ENCODE measurements at regions not wholly inside any gene's neighbourhood (a gene's known extent, or its start where the extent isn't known, plus 50 kb on each side); places are given as distances from the start of the nearest gene placed in this dataset.
A peak's percentile ranks its signal among the peaks of the same experiment; 100 is the strongest.

- Histone ChIP-seq H3K4me1 (ENCODE audit: control insufficient read depth in 3 of 3, insufficient read depth in 2 of 3, low read depth in 1 of 3, low read length in 2 of 3) (peaks cover 0 to 5% (median 0%) of the 10 kb centered on the region in 3 donors), H3K27ac (ENCODE audit: low read depth in 1 of 3, low read length in 2 of 3) (no peak overlapping the region), H3K4me3 (ENCODE audit: low read depth in 1 of 3, low read length in 3 of 3) (no peak overlapping the region), H3K36me3 (ENCODE audit: control insufficient read depth in 3 of 3, insufficient read depth in 2 of 3, low read depth in 1 of 3, low read length in 3 of 3) (no peaks in the 10 kb centered on the region), H3K27me3 (ENCODE audit: control insufficient read depth in 3 of 3, insufficient read depth in 3 of 3, low read length in 3 of 3) (no peaks in the 10 kb centered on the region), H3K9me3 (ENCODE audit: control insufficient read depth in 2 of 2, insufficient read depth in 1 of 2, low read depth in 1 of 2, low read length in 1 of 2) (peaks cover 0 to 11% of the 10 kb centered on the region in 2 donors)
- 81 to 93% (median 87%) methylated on average over 2 of the region's 2 CpGs for WGBS, 3 donors
- FAIRE-seq (no peak), DNase-seq (no peak)
These were observed 97.5 kb upstream of the CXCR4 start for GRCh38 chr2:136215449-136215848.

- Histone ChIP-seq H3K9me3 (ENCODE audit: control insufficient read depth in 2 of 2, insufficient read depth in 1 of 2, low read depth in 1 of 2, low read length in 1 of 2) (peaks cover 0 to 16% of the 10 kb centered on the region in 2 donors), H3K27me3 (ENCODE audit: control insufficient read depth in 3 of 3, insufficient read depth in 3 of 3, low read length in 3 of 3) (no peaks in the 10 kb centered on the region), H3K36me3 (ENCODE audit: control insufficient read depth in 3 of 3, insufficient read depth in 2 of 3, low read depth in 1 of 3, low read length in 3 of 3) (no peaks in the 10 kb centered on the region), H3K4me1 (ENCODE audit: control insufficient read depth in 3 of 3, insufficient read depth in 2 of 3, low read depth in 1 of 3, low read length in 2 of 3) (peaks cover 0 to under 1% (median 0%) of the 10 kb centered on the region in 3 donors), H3K27ac (ENCODE audit: low read depth in 1 of 3, low read length in 2 of 3) (peak overlapping the region in 1 of 3 donors; percentile 14), H3K4me3 (ENCODE audit: low read depth in 1 of 3, low read length in 3 of 3) (no peak overlapping the region)
- peak in 1 of 2 donors; percentile 10 for DNase-seq
- FAIRE-seq = no peak
- 54 to 66% (median 60%) methylated on average over 5 of the region's 5 CpGs for WGBS, 3 donors
These were observed 96.6 kb upstream of the CXCR4 start for GRCh38 chr2:136214307-136215200.

GRCh38 chr2:136213836-136214235 lies 95.9 kb upstream of the CXCR4 start:
- FAIRE-seq (no peak), DNase-seq (no peak)
- Histone ChIP-seq H3K27me3 (ENCODE audit: control insufficient read depth in 3 of 3, insufficient read depth in 3 of 3, low read length in 3 of 3) (no peaks in the 10 kb centered on the region), H3K4me3 (ENCODE audit: low read depth in 1 of 3, low read length in 3 of 3) (no peak overlapping the region), H3K4me1 (ENCODE audit: control insufficient read depth in 3 of 3, insufficient read depth in 2 of 3, low read depth in 1 of 3, low read length in 2 of 3) (peaks cover 0 to 7% (median 0%) of the 10 kb centered on the region in 3 donors), H3K9me3 (ENCODE audit: control insufficient read depth in 2 of 2, insufficient read depth in 1 of 2, low read depth in 1 of 2, low read length in 1 of 2) (peaks cover 0 to 18% of the 10 kb centered on the region in 2 donors), H3K27ac (ENCODE audit: low read depth in 1 of 3, low read length in 2 of 3) (peak overlapping the region in 1 of 3 donors; percentile 14), H3K36me3 (ENCODE audit: control insufficient read depth in 3 of 3, insufficient read depth in 2 of 3, low read depth in 1 of 3, low read length in 3 of 3) (no peaks in the 10 kb centered on the region)
- WGBS, 3 donors = 45 to 73% (median 60%) methylated on average over 3 of the region's 3 CpGs

GRCh38 chr2:136212426-136213378 lies 94.8 kb upstream of the CXCR4 start:
- no peaks in the 10 kb centered on the region for H3K27me3 ChIP-seq (ENCODE audit: control insufficient read depth in 3 of 3, insufficient read depth in 3 of 3, low read length in 3 of 3)
- no peak overlapping the region for H3K4me3 ChIP-seq (ENCODE audit: low read depth in 1 of 3, low read length in 3 of 3)
- H3K27ac ChIP-seq (ENCODE audit: low read depth in 1 of 3, low read length in 2 of 3) = no peak overlapping the region
- H3K36me3 ChIP-seq (ENCODE audit: control insufficient read depth in 3 of 3, insufficient read depth in 2 of 3, low read depth in 1 of 3, low read length in 3 of 3) = no peaks in the 10 kb centered on the region
- FAIRE-seq (no peak), DNase-seq (peak in 1 of 2 donors; percentile 15)
- peaks cover 0 to 13% (median 0%) of the 10 kb centered on the region in 3 donors for H3K4me1 ChIP-seq (ENCODE audit: control insufficient read depth in 3 of 3, insufficient read depth in 2 of 3, low read depth in 1 of 3, low read length in 2 of 3)
- peaks cover 0 to 21% of the 10 kb centered on the region in 2 donors for H3K9me3 ChIP-seq (ENCODE audit: control insufficient read depth in 2 of 2, insufficient read depth in 1 of 2, low read depth in 1 of 2, low read length in 1 of 2)
- 47 to 54% (median 53%) methylated on average over 5 of the region's 5 CpGs for WGBS, 3 donors

- Histone ChIP-seq H3K4me3 (ENCODE audit: low read depth in 1 of 3, low read length in 3 of 3) (no peak overlapping the region), H3K4me1 (ENCODE audit: control insufficient read depth in 3 of 3, insufficient read depth in 2 of 3, low read depth in 1 of 3, low read length in 2 of 3) (peaks cover 0 to 19% (median 0%) of the 10 kb centered on the region in 3 donors), H3K27me3 (ENCODE audit: control insufficient read depth in 3 of 3, insufficient read depth in 3 of 3, low read length in 3 of 3) (no peaks in the 10 kb centered on the region), H3K9me3 (ENCODE audit: control insufficient read depth in 2 of 2, insufficient read depth in 1 of 2, low read depth in 1 of 2, low read length in 1 of 2) (peaks cover 0 to 21% of the 10 kb centered on the region in 2 donors), H3K27ac (ENCODE audit: low read depth in 1 of 3, low read length in 2 of 3) (no peak overlapping the region), H3K36me3 (ENCODE audit: control insufficient read depth in 3 of 3, insufficient read depth in 2 of 3, low read depth in 1 of 3, low read length in 3 of 3) (no peaks in the 10 kb centered on the region)
- no peak for FAIRE-seq
- no peak for DNase-seq
These were observed 93.8 kb upstream of the CXCR4 start for GRCh38 chr2:136211701-136212100.

GRCh38 chr2:136210822-136211221 lies 92.9 kb upstream of the CXCR4 start:
- Histone ChIP-seq H3K36me3 (ENCODE audit: control insufficient read depth in 3 of 3, insufficient read depth in 2 of 3, low read depth in 1 of 3, low read length in 3 of 3) (no peaks in the 10 kb centered on the region), H3K27ac (ENCODE audit: low read depth in 1 of 3, low read length in 2 of 3) (no peak overlapping the region), H3K4me1 (ENCODE audit: control insufficient read depth in 3 of 3, insufficient read depth in 2 of 3, low read depth in 1 of 3, low read length in 2 of 3) (peaks cover 0 to 19% (median 0%) of the 10 kb centered on the region in 3 donors), H3K27me3 (ENCODE audit: control insufficient read depth in 3 of 3, insufficient read depth in 3 of 3, low read length in 3 of 3) (peaks cover 0 to 4% (median 0%) of the 10 kb centered on the region in 3 donors), H3K9me3 (ENCODE audit: control insufficient read depth in 2 of 2, insufficient read depth in 1 of 2, low read depth in 1 of 2, low read length in 1 of 2) (peaks cover 0 to 21% of the 10 kb centered on the region in 2 donors), H3K4me3 (ENCODE audit: low read depth in 1 of 3, low read length in 3 of 3) (no peak overlapping the region)
- FAIRE-seq (no peak), DNase-seq (no peak)

- 67 to 82% (median 67%) methylated on average over 2 of the region's 2 CpGs for WGBS, 3 donors
- Histone ChIP-seq H3K4me1 (ENCODE audit: control insufficient read depth in 3 of 3, insufficient read depth in 2 of 3, low read depth in 1 of 3, low read length in 2 of 3) (peaks cover 0 to 19% (median 0%) of the 10 kb centered on the region in 3 donors), H3K27ac (ENCODE audit: low read depth in 1 of 3, low read length in 2 of 3) (no peak overlapping the region), H3K36me3 (ENCODE audit: control insufficient read depth in 3 of 3, insufficient read depth in 2 of 3, low read depth in 1 of 3, low read length in 3 of 3) (no peaks in the 10 kb centered on the region), H3K4me3 (ENCODE audit: low read depth in 1 of 3, low read length in 3 of 3) (no peak overlapping the region), H3K9me3 (ENCODE audit: control insufficient read depth in 2 of 2, insufficient read depth in 1 of 2, low read depth in 1 of 2, low read length in 1 of 2) (peaks cover 0 to 21% of the 10 kb centered on the region in 2 donors), H3K27me3 (ENCODE audit: control insufficient read depth in 3 of 3, insufficient read depth in 3 of 3, low read length in 3 of 3) (peaks cover 0 to 4% (median 0%) of the 10 kb centered on the region in 3 donors)
- no peak for FAIRE-seq
- no peak for DNase-seq
These were observed 92.5 kb upstream of the CXCR4 start for GRCh38 chr2:136210455-136210805.

All from small intestine (tissue), 7 donors.